ENCODE measurements at regions not wholly inside any gene's neighbourhood (a gene's known extent, or its start where the extent isn't known, plus 50 kb on each side); places are given as distances from the start of the nearest gene placed in this dataset.

GRCh38 chr5:96197347-96197746 lies 235.7 kb upstream of the ELL2 start:
- TF ChIP-seq, protein P1, sequence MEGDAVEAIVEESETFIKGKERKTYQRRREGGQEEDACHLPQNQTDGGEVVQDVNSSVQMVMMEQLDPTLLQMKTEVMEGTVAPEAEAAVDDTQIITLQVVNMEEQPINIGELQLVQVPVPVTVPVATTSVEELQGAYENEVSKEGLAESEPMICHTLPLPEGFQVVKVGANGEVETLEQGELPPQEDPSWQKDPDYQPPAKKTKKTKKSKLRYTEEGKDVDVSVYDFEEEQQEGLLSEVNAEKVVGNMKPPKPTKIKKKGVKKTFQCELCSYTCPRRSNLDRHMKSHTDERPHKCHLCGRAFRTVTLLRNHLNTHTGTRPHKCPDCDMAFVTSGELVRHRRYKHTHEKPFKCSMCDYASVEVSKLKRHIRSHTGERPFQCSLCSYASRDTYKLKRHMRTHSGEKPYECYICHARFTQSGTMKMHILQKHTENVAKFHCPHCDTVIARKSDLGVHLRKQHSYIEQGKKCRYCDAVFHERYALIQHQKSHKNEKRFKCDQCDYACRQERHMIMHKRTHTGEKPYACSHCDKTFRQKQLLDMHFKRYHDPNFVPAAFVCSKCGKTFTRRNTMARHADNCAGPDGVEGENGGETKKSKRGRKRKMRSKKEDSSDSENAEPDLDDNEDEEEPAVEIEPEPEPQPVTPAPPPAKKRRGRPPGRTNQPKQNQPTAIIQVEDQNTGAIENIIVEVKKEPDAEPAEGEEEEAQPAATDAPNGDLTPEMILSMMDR (IDR thresholded peaks at IDR 0.05; ENCODE audit: insufficient read depth, low read depth, low read length) = no peak
- no peak for DNase-seq (ENCODE audit: low read depth)

GRCh38 chr5:96196890-96197289 lies 235.2 kb upstream of the ELL2 start:
- TF ChIP-seq, protein P1 (IDR thresholded peaks at IDR 0.05; ENCODE audit: insufficient read depth, low read depth, low read length) = no peak
- no peak for DNase-seq (ENCODE audit: low read depth)
- no peak overlapping the region for H3K4me3 ChIP-seq (ENCODE audit: low read depth, low read length)

More at GRCh38 chr5:96197347-96197746, 235.7 kb upstream of the ELL2 start:
- no peak overlapping the region for H3K4me3 ChIP-seq (ENCODE audit: low read depth, low read length)

GRCh38 chr5:96196407-96196806 lies 234.8 kb upstream of the ELL2 start:
- H3K4me3 ChIP-seq (ENCODE audit: low read depth, low read length) = no peak overlapping the region
- TF ChIP-seq, protein P1 (IDR thresholded peaks at IDR 0.05; ENCODE audit: insufficient read depth, low read depth, low read length) = no peak
- no peak for DNase-seq (ENCODE audit: low read depth)

DNA sequence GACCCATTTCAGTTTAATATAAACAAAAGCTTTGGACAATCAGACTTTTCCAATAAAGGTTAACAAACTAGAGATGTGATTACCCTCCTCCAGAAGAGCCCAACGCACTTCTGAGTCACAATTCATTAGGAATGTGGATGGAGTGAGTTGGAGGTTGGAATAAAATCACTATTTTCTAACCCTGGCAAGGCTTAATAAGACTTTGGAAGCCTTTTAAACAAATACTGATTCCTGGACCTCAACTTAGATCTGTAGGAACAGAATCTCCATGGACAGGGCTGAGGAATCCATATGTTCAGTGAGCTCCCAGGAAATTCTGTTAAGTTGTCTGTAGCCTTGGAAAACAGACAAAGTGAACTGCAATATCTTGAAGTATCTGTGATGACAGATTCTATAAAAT lies 233.5 kb upstream of the ELL2 start:
- no peak overlapping the region for H3K4me3 ChIP-seq (ENCODE audit: low read depth, low read length)
- DNase-seq (ENCODE audit: low read depth) = no peak

DNA sequence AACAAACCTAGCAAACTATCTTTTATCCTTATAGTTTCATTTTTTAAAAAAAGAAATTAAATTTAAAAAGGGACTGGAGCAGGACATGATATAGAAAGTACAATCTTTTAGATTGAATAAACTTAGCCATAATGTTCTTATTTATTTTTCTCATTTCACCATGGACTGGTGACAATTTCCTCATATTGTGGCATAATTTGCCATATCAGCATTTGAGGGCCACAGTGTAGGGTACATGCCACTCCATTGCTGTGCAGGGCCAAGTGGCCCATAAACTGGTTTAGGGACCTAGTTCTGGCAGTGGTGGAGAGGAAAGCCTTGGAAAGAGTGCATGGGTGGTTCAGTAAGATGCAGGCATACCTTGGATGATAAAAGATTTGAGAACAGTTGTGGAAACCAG lies 232.9 kb upstream of the ELL2 start:
- TF ChIP-seq, protein P1 (IDR thresholded peaks at IDR 0.05; ENCODE audit: insufficient read depth, low read depth, low read length) = no peak
- no peak for DNase-seq (ENCODE audit: low read depth)
- no peak overlapping the region for H3K4me3 ChIP-seq (ENCODE audit: low read depth, low read length)

More for the DNA sequence above, 233.5 kb upstream of the ELL2 start:
- TF ChIP-seq, protein P1 (IDR thresholded peaks at IDR 0.05; ENCODE audit: insufficient read depth, low read depth, low read length) = no peak

DNA sequence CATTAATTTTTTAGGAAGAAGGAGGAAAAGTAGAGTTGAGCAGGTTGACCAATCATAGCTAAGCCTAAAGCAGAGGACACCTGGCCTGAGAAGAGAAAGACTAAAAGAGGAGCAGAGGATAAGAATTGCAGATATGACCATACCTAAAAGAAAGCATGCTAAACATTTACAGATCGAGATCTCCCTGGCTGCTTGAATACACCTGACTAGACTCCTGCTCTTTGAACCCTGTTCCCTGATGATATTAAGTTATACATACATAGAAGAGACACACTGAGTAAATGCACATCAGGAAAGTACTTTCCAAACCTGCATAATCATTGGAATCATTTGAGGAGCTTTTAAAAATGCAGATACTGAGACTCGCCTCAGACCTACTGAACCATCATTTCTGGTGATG lies 232.3 kb upstream of the ELL2 start:
- no peak overlapping the region for H3K4me3 ChIP-seq (ENCODE audit: low read depth, low read length)
- TF ChIP-seq, protein P1 (IDR thresholded peaks at IDR 0.05; ENCODE audit: insufficient read depth, low read depth, low read length) = no peak

GRCh38 chr5:96189987-96190386 lies 228.3 kb upstream of the ELL2 start:
- H3K4me3 ChIP-seq (ENCODE audit: low read depth, low read length) = no peak overlapping the region
- TF ChIP-seq, protein P1 (IDR thresholded peaks at IDR 0.05; ENCODE audit: insufficient read depth, low read depth, low read length) = no peak
- DNase-seq (ENCODE audit: low read depth) = no peak

More for the DNA sequence above, 232.3 kb upstream of the ELL2 start:
- no peak for DNase-seq (ENCODE audit: low read depth)

Measured in fibroblast of villous mesenchyme (primary cell).